Hepatocyte (in vitro differentiated cells): ENCODE measurements at regions not wholly inside any gene's neighbourhood (a gene's known extent, or its start where the extent isn't known, plus 50 kb on each side); places are given as distances from the start of the nearest gene placed in this dataset.

Experiments used
- DNase-seq: peaks from one replicate; pipeline ENCODE4 v3.0.0-alpha.2; 2016; ENCODE audit warnings: low spot score
- H2AFZ ChIP-seq: fragments of 200-600 bp; sonication (generic); 2 replicates; pipeline ENCODE4 v1.6.0; 2016; ENCODE audit warnings: antibody characterized with exemption, mild to moderate bottlenecking
- H3K27ac ChIP-seq: fragments of 200-600 bp; sonication (generic); 2 replicates; pipeline ENCODE4 v1.5.1; 2016; ENCODE audit warnings: mild to moderate bottlenecking
- H3K27me3 ChIP-seq: fragments of 200-600 bp; sonication (generic); 2 replicates; pipeline ENCODE4 v1.6.1; 2016
- H3K36me3 ChIP-seq: fragments of 200-600 bp; sonication (generic); replicated peaks from 2 replicates; pipeline ENCODE4 v1.5.1; 2016; ENCODE audit warnings: low read depth; ENCODE audit not compliant: insufficient read depth
- H3K4me1 ChIP-seq: fragments of 200-600 bp; sonication (generic); 2 replicates; pipeline ENCODE4 v1.5.1; 2016; ENCODE audit warnings: mild to moderate bottlenecking, moderate library complexity; ENCODE audit not compliant: insufficient read depth
- H3K4me2 ChIP-seq: fragments of 200-600 bp; sonication (generic); 2 replicates; pipeline ENCODE4 v1.6.0; 2016
- H3K4me3 ChIP-seq: fragments of 200-600 bp; sonication (generic); 2 replicates; pipeline ENCODE4 v1.5.1; 2016; ENCODE audit warnings: mild to moderate bottlenecking
- H3K79me2 ChIP-seq: fragments of 200-600 bp; sonication (generic); 2 replicates; pipeline ENCODE4 v1.6.0; 2017; ENCODE audit warnings: mild to moderate bottlenecking
- H3K9me2 ChIP-seq: fragments of 200-600 bp; sonication (generic); replicated peaks from 2 replicates; pipeline ENCODE4 v1.6.0; 2017; ENCODE audit warnings: mild to moderate bottlenecking; ENCODE audit not compliant: insufficient read depth
- H3K9me3 ChIP-seq: fragments of 200-600 bp; sonication (generic); 2 replicates; pipeline ENCODE4 v1.5.1; 2016; ENCODE audit warnings: low read depth, mild to moderate bottlenecking
- H4K20me1 ChIP-seq: fragments of 200-600 bp; sonication (generic); 2 replicates; pipeline ENCODE4 v1.6.0; 2016; ENCODE audit warnings: mild to moderate bottlenecking; ENCODE audit not compliant: insufficient read depth, poor library complexity, severe bottlenecking
- EZH2 ChIP-seq: fragments of 200-600 bp; sonication (generic); IDR thresholded peaks from 2 replicates; pipeline ENCODE4 v1.6.1; 2016; ENCODE audit warnings: antibody characterized with exemption, mild to moderate bottlenecking, borderline replicate concordance
- EZH2phosphoT487 ChIP-seq: fragments of 200-600 bp; sonication (generic); IDR thresholded peaks from one replicate; pipeline ENCODE4 v1.6.1; 2018; ENCODE audit warnings: antibody characterized with exemption, mild to moderate bottlenecking, low read depth, moderate library complexity; ENCODE audit not compliant: unreplicated experiment, severe bottlenecking
- WGBS: methylation state at CpG from one replicate; pipeline ENCODE4 v1.1.6; 2016; ENCODE audit warnings: low lambda C conversion rate; ENCODE audit errors: missing lambda C conversion rate; 5-methylcytosine and 5-hydroxymethylcytosine counted together
- TF ChIP-seq, protein P1 (sequence below): fragments of 200-600 bp; sonication (generic); IDR thresholded peaks from 2 replicates; pipeline ENCODE4 v1.5.1; 2016; ENCODE audit warnings: antibody characterized with exemption, mild to moderate bottlenecking; ENCODE audit not compliant: poor library complexity

DNA sequence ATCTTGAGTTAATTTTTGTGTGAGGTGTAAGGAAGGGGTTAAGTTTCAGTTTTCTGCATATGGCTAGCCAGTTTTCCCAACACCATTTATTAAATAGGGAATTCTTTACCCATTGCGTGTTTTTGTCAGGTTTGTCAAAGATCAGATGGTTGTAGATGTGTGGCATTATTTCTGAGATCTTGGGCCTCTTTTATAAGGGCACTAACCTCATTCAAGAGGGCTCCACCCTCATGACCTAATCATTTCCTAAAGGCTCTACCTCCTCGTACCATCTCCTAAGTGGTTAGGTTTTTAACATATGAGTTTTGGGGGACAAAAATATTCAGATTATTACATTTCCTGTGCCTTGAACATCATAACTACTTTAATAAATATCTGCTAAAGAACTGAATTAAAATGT, 510.9 kb downstream of the UTRN start:
- Histone ChIP-seq H3K9me3 (no peaks in the 10 kb centered on the region), H3K4me3 (no peak overlapping the region), H3K36me3 (no peaks in the 10 kb centered on the region), H3K4me1 (no peaks in the 10 kb centered on the region), H2AFZ (no peak overlapping the region), H3K79me2 (no peaks in the 10 kb centered on the region), H3K4me2 (no peak overlapping the region), H4K20me1 (no peaks in the 10 kb centered on the region), H3K9me2 (no peaks in the 10 kb centered on the region), H3K27ac (no peak overlapping the region), H3K27me3 (no peaks in the 10 kb centered on the region)
- WGBS: 98% methylated on average over 2 of the region's 2 CpGs
- no peak for DNase-seq
- TF ChIP-seq EZH2phosphoT487 (no peak), EZH2 (no peak)
- TF ChIP-seq, protein P1, sequence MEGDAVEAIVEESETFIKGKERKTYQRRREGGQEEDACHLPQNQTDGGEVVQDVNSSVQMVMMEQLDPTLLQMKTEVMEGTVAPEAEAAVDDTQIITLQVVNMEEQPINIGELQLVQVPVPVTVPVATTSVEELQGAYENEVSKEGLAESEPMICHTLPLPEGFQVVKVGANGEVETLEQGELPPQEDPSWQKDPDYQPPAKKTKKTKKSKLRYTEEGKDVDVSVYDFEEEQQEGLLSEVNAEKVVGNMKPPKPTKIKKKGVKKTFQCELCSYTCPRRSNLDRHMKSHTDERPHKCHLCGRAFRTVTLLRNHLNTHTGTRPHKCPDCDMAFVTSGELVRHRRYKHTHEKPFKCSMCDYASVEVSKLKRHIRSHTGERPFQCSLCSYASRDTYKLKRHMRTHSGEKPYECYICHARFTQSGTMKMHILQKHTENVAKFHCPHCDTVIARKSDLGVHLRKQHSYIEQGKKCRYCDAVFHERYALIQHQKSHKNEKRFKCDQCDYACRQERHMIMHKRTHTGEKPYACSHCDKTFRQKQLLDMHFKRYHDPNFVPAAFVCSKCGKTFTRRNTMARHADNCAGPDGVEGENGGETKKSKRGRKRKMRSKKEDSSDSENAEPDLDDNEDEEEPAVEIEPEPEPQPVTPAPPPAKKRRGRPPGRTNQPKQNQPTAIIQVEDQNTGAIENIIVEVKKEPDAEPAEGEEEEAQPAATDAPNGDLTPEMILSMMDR: no peak

DNA sequence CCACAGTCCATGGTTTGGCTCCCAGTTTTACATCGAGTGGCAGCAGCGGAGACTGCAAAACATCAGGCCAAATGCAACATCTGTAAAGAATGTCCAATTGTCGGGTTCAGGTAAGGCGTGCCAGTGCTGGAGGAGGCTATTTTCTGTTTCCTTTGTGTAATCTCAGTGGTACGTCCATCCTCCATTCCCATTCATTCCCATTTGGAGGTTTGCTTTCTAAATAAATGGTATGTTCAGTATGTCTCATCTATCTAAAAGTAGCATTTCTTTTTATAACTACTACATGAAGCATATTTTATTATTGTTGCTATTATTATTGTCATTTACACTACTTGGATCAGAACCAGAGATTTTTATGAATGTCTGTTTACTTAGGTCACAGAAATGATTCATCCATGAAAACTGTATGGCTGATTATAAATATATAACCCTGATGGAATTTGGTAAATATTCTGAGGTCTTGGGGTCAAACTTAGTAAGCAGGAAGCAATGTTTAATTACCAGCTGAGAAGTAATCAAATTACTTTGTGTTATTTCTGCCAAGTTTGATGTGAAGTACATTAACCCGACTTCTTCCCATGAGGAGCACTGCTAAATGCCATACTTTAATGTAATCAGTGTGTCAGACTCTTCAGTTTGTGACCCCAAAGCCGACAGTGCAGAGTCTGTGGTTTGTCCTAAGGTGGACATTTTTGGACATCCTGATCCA, 512.9 kb downstream of the UTRN start:
- Histone ChIP-seq H3K4me3 (no peak overlapping the region), H3K27me3 (no peaks in the 10 kb centered on the region), H3K36me3 (no peaks in the 10 kb centered on the region), H3K9me3 (no peaks in the 10 kb centered on the region), H3K9me2 (no peaks in the 10 kb centered on the region), H4K20me1 (no peaks in the 10 kb centered on the region), H2AFZ (no peak overlapping the region), H3K27ac (no peak overlapping the region), H3K4me2 (no peak overlapping the region), H3K4me1 (no peaks in the 10 kb centered on the region), H3K79me2 (no peaks in the 10 kb centered on the region)
- no peak for TF ChIP-seq EZH2phosphoT487
- no peak for TF ChIP-seq EZH2
- TF ChIP-seq, protein P1: no peak
- no peak for DNase-seq
- 95% methylated on average over 7 of the region's 7 CpGs for WGBS

DNA sequence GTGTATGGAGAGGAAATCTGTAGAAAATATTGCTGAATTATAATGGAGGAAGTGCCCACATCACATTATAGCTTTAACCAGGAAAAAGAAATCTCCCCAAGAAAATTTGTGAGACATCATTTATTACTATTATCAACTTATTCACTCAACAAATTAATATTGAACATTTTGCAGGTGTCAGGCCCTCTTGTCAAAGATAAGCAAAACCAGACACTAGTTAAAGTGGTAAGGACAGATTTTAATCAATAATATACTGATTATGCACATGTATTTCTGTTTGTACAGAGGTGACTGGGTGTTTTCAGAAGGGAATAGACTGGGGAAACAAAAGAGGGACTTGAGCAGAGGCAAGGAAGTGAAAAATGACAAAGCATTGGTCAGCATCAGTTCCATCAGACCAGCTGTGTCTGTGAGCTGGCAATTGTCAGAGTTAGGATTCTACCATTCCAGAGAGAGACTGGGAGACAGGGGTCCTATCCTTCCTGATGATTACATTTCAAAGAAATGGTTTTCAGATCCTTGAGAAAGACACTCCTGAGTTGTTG, 519.2 kb downstream of the UTRN start:
- Histone ChIP-seq H3K27me3 (no peaks in the 10 kb centered on the region), H3K27ac (no peak overlapping the region), H3K9me3 (no peaks in the 10 kb centered on the region), H4K20me1 (no peaks in the 10 kb centered on the region), H3K4me1 (no peaks in the 10 kb centered on the region), H3K36me3 (peaks cover 4% of the 10 kb centered on the region), H3K79me2 (no peaks in the 10 kb centered on the region), H3K4me2 (no peak overlapping the region), H2AFZ (no peak overlapping the region), H3K4me3 (no peak overlapping the region), H3K9me2 (no peaks in the 10 kb centered on the region)
- TF ChIP-seq EZH2phosphoT487: no peak
- TF ChIP-seq, protein P1: no peak
- no peak for TF ChIP-seq EZH2
- no peak for DNase-seq
